ENCODE measurements at regions not wholly inside any gene's neighbourhood (a gene's known extent, or its start where the extent isn't known, plus 50 kb on each side); places are given as distances from the start of the nearest gene placed in this dataset.

DNA sequence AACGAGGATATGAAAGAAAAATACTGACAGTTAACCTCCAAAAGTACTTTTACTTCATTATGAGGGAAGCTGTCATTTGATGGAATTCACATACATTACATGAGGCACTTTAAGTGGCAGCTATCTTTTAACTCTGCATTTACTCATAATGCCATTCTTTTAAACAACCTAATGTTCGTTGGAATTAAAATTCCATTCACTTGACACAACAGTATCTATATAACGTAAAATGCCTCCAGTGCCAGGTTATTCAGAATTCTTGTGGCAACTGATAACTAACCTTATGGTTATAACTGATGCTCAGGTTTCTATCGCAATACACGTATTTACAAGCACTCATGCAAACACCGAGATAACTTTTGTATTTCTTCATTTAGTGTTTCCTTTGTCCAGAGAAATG is 376.9 kb upstream of the GRAMD2B start:
- TF ChIP-seq GATA3 (IDR thresholded peaks at IDR 0.05; ENCODE audit: low read depth, low read length) (no peak), GATA2 (IDR thresholded peaks at IDR 0.05; ENCODE audit: low read depth, low read length) (no peak)

DNA sequence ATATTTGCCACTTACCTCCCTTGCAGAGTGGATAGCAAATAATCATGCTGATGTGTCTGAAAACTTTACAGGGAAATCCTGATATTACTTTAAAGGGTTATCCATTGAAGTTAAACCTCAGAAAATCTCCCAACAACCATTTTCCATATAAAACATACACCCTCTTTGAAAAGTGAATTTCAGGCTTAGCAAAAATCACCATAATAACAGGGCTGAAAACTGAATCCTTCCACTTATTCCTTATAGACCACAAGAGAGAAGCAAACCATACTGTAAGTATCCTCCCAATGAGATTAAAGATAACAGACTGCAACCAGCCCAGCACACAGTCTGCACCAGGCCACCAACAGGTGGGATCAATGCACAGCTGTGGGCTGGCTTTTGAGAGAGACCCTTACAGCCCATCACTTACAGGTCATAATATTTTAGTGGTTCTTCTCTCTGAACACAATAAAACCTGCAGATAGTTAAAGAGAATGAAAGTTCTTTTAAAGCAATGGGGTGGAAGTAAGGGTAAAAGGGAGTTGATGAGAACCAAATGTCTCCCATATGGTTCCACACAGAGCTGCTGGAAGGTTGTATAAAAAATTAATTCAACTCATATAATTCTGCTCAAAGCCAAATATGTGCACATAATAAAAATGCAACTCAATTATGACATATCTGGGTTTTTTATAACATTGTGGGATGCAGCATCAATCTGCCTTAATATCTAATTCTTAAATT is 376.2 kb upstream of the GRAMD2B start:
- TF ChIP-seq GATA2 (IDR thresholded peaks at IDR 0.05; ENCODE audit: low read depth, low read length) (peak; percentile 56; the same call in 1 of the 2 replicates), GATA3 (IDR thresholded peaks at IDR 0.05; ENCODE audit: low read depth, low read length) (peak; percentile 18; the same call in 1 of the 2 replicates)

DNA sequence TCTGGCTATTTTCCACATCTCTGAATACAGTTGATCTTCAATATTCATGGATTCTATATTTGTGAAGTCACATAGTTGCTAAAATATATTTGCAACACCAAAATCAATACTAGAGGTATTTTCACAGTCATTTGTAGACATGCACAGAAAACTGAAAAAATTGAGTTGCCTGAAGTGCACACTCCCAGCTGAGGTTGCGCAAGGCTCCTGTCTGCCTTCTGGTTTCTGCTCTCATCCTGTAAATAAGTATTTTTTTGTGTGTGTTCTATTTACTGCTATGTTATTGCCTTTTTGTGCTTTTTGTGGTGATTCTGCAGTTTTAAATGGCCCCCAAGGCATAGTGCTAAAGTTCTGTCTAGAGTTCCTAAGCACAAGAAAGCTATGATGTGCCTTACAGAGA is 371.1 kb upstream of the GRAMD2B start:
- TF ChIP-seq GATA3 (IDR thresholded peaks at IDR 0.05; ENCODE audit: low read depth, low read length) = no peak
- TF ChIP-seq GATA2 (IDR thresholded peaks at IDR 0.05; ENCODE audit: low read depth, low read length) = no peak

DNA sequence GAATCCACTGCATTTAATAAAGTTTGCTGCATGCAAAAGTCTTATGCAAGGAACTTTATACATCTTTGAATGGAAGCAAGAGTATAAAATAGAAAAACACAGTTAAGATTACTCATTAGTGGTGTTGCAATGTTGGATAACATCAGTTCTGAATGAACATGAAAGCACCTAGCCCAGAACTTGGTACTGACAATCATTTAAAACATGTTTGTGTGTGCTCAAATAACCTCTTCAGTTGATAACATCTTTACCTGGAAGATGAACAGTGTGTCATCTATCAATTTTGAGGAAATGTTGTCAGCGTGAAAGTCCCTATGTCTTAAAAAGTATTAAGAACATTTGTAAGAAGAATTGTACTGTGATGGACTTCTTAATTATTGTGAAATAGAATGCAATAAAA is 370.4 kb upstream of the GRAMD2B start:
- no peak for TF ChIP-seq GATA2 (IDR thresholded peaks at IDR 0.05; ENCODE audit: low read depth, low read length)
- no peak for TF ChIP-seq GATA3 (IDR thresholded peaks at IDR 0.05; ENCODE audit: low read depth, low read length)

DNA sequence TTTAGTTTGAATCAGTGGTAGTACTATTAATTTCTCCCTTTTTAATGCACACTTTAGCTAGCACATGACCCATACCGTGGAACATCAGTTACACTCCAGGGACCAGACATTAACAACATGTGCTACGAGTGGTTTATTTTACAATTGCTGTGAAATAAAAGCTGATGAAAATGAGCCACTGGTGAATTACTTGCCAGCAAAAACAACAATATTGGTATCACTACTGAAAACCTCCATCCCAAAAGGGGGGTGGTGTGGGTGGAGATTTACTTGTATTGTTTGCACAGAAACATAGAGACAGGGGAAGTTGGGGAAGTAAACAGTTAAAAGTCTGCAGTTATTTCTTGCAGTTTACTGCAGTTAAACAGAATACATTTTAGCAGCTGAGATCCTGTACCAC is 369.6 kb upstream of the GRAMD2B start:
- TF ChIP-seq GATA2 (IDR thresholded peaks at IDR 0.05; ENCODE audit: low read depth, low read length) (no peak), GATA3 (IDR thresholded peaks at IDR 0.05; ENCODE audit: low read depth, low read length) (no peak)

DNA sequence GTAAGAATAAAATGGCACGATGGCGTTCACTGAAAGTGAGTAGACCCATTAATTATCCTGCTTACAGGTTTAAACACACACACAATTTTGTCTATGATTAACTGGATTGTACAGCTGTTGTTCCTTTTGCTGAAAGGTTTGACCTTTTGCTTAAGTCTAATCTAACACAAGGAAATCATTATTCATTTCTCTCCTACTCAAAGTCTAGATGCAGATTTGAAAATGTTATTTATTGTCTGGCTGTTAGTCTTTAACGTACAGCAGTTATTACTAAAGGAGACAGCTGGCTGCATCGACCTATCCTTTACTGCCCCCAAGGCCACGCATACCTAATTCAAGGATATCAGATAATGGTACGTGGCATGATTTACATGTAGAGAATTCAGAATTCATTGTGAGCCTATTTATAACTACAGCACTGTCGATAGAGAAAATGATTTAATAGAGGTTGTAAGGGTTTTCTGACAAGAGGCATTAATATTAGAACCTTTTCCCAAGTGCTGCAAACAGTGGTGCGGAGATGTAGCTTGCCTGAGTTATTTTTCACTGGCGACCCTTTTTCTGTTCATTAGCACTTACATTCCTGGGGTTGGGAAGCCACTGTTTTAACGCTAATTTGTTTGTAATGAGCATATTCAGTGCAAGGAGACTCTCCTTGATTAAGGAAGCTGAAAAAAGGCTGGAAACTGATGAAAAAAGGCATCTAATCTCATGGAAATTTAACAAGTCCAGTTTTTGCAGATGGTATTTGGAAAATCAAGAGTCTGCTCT is 368.4 kb upstream of the GRAMD2B start:
- peak; percentile 31; the same call in 1 of the 2 replicates for TF ChIP-seq GATA3 (IDR thresholded peaks at IDR 0.05; ENCODE audit: low read depth, low read length)
- TF ChIP-seq GATA2 (IDR thresholded peaks at IDR 0.05; ENCODE audit: low read depth, low read length) = peak; percentile 58; the same call in 1 of the 2 replicates

DNA sequence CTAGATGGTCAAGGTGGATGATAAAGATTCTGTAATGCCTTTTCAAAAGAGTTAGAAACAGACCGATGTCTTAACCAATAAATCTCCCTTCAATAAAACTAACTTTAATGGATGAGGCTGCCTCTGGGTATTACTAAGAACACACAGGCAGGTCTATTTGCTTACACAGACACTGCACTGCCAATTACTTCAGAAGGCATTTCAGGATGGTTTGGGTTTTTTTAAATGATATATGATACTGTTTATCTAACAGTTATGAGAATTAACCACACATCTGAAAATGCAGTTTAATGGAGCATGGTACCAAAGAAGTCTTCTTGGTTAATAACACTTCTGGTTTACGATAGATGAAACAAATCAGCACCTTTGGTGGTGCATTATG is 367.9 kb upstream of the GRAMD2B start:
- no peak for TF ChIP-seq GATA2 (IDR thresholded peaks at IDR 0.05; ENCODE audit: low read depth, low read length)
- no peak for TF ChIP-seq GATA3 (IDR thresholded peaks at IDR 0.05; ENCODE audit: low read depth, low read length)

DNA sequence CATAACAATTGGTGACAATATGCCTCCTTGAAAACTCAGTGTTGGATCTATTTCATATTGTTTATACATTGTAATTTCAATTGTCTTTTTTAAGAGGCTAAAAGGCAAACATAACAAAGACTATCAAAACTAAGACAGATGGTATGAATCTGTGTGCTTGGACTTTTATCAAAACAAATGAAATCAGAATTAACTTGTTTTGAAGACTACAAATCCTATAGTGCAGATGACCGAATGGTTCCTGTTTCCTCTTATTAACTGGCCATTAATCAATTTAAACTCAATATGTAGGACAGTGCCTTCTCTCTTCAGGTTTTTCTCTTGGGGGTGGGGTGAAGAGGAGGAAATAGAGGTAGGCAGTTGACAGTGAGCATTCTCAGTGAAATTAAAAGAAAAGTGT is 366.9 kb upstream of the GRAMD2B start:
- no peak for TF ChIP-seq GATA3 (IDR thresholded peaks at IDR 0.05; ENCODE audit: low read depth, low read length)
- TF ChIP-seq GATA2 (IDR thresholded peaks at IDR 0.05; ENCODE audit: low read depth, low read length) = no peak

DNA sequence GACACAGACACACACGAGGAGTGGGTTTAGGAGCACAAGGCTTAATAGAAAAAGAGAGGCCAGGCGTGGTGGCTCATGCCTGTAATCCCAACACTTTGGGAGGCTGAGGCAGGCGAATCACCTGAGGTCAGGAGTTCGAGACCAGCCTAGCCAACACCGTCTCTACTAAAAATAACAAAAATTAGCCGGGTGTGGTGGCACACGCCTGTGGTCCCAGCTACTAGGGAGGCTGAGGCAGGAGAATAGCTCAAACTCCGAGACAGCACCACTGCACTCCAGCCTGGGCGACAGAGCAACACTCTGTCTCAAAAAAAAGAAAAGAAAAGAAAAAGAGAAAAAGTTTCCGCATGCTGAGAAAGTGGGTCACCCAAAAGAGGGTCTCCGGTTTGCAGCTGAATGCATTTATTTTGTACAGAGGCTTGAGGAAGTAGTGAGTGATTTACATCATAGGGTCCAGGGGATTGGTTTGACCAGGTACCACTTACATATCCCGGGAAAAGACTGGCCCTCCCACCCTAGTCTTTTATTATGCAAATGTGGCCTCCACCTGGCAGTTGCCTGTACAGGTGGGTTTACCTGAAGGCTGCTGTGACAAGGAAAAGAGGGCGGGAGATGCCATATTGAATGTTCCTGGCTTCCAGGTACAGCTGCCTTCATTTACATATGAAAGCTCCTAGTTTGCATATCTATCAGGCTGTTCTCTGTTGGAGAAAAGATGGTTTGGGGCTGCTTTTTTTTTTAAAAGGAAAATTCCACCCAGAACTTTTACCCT is 366.2 kb upstream of the GRAMD2B start:
- TF ChIP-seq GATA2 (IDR thresholded peaks at IDR 0.05; ENCODE audit: low read depth, low read length) (no peak), GATA3 (IDR thresholded peaks at IDR 0.05; ENCODE audit: low read depth, low read length) (no peak)

DNA sequence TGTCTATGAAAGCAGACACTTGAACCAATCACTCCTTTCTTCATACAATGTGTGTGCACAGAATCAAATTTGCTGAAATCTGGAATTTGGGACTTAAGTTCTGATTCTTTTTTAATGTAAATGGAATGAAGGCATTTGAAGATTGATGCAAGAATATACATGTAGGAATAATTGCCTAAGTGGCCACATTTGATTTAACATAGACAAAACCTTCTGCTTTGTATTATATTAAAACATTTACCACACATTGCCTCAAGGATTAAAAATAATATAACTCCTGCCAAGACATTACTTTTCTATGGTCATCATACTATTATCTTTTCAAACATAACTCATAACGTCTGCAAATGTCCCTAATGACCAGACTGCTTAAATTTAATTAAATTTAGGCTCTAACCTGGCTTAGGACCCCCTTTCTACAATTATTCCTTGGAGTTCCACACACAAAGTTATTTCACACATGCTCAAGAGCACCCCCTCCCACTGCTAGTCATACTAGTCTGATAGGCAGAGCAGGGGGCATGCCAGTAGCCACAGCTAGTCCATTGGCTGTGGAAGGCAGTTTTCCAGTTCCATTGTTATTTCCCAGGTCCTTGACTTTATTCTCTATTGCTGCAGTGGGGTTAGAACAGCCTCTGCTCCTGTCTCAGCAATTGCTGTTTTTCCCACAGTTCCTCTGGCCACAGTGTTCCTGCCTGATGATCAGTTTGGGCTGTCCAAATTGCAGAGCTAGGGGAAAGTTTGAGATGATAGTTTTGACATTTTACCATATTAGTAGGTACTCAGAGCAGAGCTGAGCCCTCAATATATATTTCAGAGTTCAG is 360.6 kb upstream of the GRAMD2B start:
- no peak for TF ChIP-seq GATA3 (IDR thresholded peaks at IDR 0.05; ENCODE audit: low read depth, low read length)
- TF ChIP-seq GATA2 (IDR thresholded peaks at IDR 0.05; ENCODE audit: low read depth, low read length) = no peak

DNA sequence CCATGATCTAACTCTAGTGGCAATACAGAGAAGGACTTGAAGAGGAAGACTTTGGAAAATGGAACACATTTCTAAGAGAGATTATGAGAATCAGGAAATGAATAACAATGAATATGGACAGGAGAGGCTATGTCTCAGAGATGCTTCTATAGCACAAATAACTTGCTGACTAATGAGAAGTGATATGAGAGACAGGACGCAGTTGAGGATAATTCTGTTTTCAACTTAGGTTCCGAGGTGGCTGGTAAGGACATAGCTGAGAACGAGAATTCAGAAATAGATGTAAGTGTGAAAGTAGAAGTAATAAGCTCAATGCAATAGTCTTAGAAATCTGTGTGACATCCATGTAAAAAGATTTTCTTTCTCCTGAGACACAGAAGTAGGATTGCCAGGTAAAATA is 358.1 kb upstream of the GRAMD2B start:
- TF ChIP-seq GATA2 (IDR thresholded peaks at IDR 0.05; ENCODE audit: low read depth, low read length) (no peak), GATA3 (IDR thresholded peaks at IDR 0.05; ENCODE audit: low read depth, low read length) (no peak)

DNA sequence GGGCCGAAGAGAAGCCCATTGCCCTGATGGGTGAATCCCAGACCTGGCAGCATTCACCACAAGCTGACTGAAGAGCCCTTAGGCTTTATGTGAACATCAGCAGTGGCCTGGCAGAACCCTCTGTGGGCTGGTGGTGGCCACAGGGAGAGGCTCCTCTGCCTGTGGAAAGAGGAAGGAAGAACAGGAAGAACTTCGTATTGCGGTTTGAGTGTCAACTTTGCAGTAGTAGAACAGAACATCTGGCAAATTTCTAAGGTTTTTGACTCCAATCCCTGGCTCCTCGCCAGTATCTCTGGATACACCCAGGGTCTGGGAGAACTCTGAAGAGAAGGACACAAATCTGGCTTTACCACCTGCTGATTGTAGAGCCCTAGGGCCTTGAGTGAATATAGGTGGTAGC is 356.4 kb upstream of the GRAMD2B start:
- TF ChIP-seq GATA3 (IDR thresholded peaks at IDR 0.05; ENCODE audit: low read depth, low read length) (no peak), GATA2 (IDR thresholded peaks at IDR 0.05; ENCODE audit: low read depth, low read length) (no peak)

DNA sequence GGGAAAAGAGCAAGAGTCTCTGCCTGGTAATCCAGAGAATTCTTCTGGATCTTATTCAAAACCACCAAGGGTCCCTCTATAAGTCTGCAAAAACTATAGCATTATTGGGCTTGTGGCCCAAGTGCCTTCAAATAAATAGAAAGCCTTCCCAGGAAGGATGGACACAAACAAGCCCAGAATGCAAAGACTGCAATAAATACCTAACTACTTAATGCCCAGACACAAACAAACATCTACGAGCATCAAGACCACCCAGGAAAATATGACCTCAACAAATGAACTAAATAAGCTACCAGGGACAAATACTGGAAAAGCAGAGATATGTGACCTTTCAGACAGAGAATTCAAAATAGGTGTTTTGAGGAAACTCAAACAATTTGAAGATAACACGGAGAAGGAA is 355.8 kb upstream of the GRAMD2B start:
- no peak for TF ChIP-seq GATA2 (IDR thresholded peaks at IDR 0.05; ENCODE audit: low read depth, low read length)
- TF ChIP-seq GATA3 (IDR thresholded peaks at IDR 0.05; ENCODE audit: low read depth, low read length) = no peak

All from SH-SY5Y (cell line).